Activated CD4-positive, alpha-beta T cell treated with anti-CD3 and anti-CD28 coated beads, Interleukin-2, amount 10 ng/mL, durations not matched to agents 24 days and 14 days (primary cell): ENCODE measurements at regions not wholly inside any gene's neighbourhood (a gene's known extent, or its start where the extent isn't known, plus 50 kb on each side); places are given as distances from the start of the nearest gene placed in this dataset.

Experiments used
- DNase-seq: peaks from one replicate; pipeline ENCODE4 v3.0.0; 2022
- H3K27ac Mint-ChIP-seq: one replicate; pipeline ENCODE4 v1.8.0; 2022; ENCODE audit warnings: mild to moderate bottlenecking, mixed read lengths
- H3K27me3 Mint-ChIP-seq: one replicate; pipeline ENCODE4 v1.8.0; 2022; ENCODE audit warnings: mixed read lengths
- H3K36me3 Mint-ChIP-seq: one replicate; pipeline ENCODE4 v1.8.0; 2022; ENCODE audit warnings: low read depth, mild to moderate bottlenecking, mixed read lengths
- H3K4me1 Mint-ChIP-seq: one replicate; pipeline ENCODE4 v1.8.0; 2021; ENCODE audit warnings: mixed read lengths
- H3K4me3 Mint-ChIP-seq: one replicate; pipeline ENCODE4 v1.8.0; 2022; ENCODE audit warnings: mild to moderate bottlenecking, moderate library complexity, mixed read lengths
- H3K9me3 Mint-ChIP-seq: one replicate; pipeline ENCODE4 v1.8.0; 2021; ENCODE audit warnings: mixed read lengths
- intact Hi-C: fragments of 100-400 bp; cut with micrococcal nuclease; formaldehyde crosslinking; loops from one replicate; pipeline ENCODE4 v1.15.1; 2023

GRCh38 chr3:168341956-168342936, 246.5 kb upstream of the GOLIM4 start:
- Mint-ChIP-seq H3K36me3 (no peaks in the 10 kb centered on the region), H3K27ac (no peak overlapping the region), H3K27me3 (no peaks in the 10 kb centered on the region), H3K4me3 (no peak overlapping the region), H3K4me1 (no peaks in the 10 kb centered on the region), H3K9me3 (no peaks in the 10 kb centered on the region)
- no peak for DNase-seq
- intact Hi-C loops = no loop called here

- no peaks in the 10 kb centered on the region for H3K27me3 Mint-ChIP-seq
- no peak for DNase-seq
- intact Hi-C loops = no loop called here
- no peaks in the 10 kb centered on the region for H3K9me3 Mint-ChIP-seq
- H3K36me3 Mint-ChIP-seq = no peaks in the 10 kb centered on the region
- no peaks in the 10 kb centered on the region for H3K4me1 Mint-ChIP-seq
- no peak overlapping the region for H3K4me3 Mint-ChIP-seq
- no peak overlapping the region for H3K27ac Mint-ChIP-seq
These were observed 245.6 kb upstream of the GOLIM4 start for GRCh38 chr3:168341192-168341815.

DNA sequence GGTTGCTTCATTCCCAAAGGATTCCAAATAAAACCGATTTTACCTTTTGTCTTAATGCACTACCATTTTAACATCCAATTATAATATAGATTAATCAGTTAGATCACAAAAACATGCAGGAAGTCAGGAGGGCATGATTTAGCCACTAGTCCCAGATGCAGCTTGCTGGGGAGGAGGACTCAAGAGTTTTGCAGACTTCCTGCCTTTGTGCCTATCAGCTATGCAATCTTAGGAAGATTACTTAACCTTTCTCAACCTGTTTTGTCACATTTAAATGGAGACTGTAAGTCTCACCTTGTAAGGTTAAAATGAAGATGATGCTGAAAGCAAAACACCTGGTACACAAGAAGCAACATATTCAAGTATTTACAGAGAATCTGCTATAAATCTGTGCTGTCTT, 242.4 kb upstream of the GOLIM4 start:
- Mint-ChIP-seq H3K27me3 (no peaks in the 10 kb centered on the region), H3K27ac (no peak overlapping the region), H3K9me3 (no peaks in the 10 kb centered on the region), H3K4me1 (no peaks in the 10 kb centered on the region), H3K36me3 (no peaks in the 10 kb centered on the region), H3K4me3 (no peak overlapping the region)
- intact Hi-C loops = no loop called here
- DNase-seq = no peak

DNA sequence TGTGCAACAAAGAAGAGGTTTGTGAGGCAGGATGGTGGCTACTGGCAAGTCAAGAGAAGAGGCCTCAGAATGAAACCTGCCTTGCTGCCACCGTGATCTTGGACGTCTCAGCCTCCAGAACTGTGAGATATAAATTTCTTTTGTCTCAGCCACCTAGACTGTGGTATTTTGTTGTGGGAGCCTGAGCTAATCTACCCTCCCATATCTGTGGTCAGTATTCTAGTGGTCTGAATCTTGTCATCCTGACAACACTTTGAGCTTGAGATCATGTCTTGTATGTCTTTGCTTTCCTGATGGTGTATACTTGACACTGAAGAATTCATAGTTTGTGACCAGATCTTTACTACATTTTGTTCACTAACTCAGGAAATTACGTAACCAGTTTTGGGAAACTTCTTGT, 240.6 kb upstream of the GOLIM4 start:
- no peaks in the 10 kb centered on the region for H3K4me1 Mint-ChIP-seq
- no peak overlapping the region for H3K4me3 Mint-ChIP-seq
- no peaks in the 10 kb centered on the region for H3K9me3 Mint-ChIP-seq
- no peak overlapping the region for H3K27ac Mint-ChIP-seq
- no peaks in the 10 kb centered on the region for H3K36me3 Mint-ChIP-seq
- H3K27me3 Mint-ChIP-seq = no peaks in the 10 kb centered on the region
- DNase-seq = no peak
- intact Hi-C loops = no loop called here

DNA sequence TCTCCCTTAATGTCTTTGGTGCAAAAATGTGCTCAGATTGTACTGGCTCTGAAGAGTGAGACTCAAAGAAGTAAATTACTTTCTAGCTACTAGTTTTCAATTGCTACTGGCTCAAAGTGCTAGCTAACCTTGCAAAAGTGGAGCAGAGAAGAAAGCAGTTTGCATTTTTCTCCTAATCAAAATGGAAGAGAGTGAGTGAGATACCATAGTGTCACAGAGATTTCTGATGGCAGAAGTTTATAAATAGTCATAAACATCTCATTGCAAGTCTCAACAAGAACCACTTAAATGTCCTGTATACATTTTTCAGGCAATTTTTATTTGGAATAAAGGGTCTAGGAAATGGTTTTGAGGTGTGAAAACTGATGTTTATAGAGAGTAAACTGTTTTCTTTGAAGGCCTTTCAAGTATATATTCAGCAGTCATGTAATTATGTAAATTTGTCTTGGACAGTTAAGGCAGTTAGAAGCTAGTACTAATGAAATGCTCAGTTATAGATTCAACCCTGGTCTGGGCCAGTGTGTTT, 237.7 kb upstream of the GOLIM4 start:
- no peaks in the 10 kb centered on the region for H3K4me1 Mint-ChIP-seq
- no peaks in the 10 kb centered on the region for H3K27me3 Mint-ChIP-seq
- no peak overlapping the region for H3K27ac Mint-ChIP-seq
- H3K9me3 Mint-ChIP-seq = no peaks in the 10 kb centered on the region
- no peaks in the 10 kb centered on the region for H3K36me3 Mint-ChIP-seq
- DNase-seq = no peak
- H3K4me3 Mint-ChIP-seq = no peak overlapping the region
- intact Hi-C loops = no loop called here

- Mint-ChIP-seq H3K27me3 (no peaks in the 10 kb centered on the region), H3K9me3 (no peaks in the 10 kb centered on the region), H3K27ac (no peak overlapping the region), H3K4me1 (no peaks in the 10 kb centered on the region), H3K36me3 (no peaks in the 10 kb centered on the region), H3K4me3 (no peak overlapping the region)
- no peak for DNase-seq
- intact Hi-C loops = no loop called here
These were observed 236.0 kb upstream of the GOLIM4 start for GRCh38 chr3:168331756-168332155.

DNA sequence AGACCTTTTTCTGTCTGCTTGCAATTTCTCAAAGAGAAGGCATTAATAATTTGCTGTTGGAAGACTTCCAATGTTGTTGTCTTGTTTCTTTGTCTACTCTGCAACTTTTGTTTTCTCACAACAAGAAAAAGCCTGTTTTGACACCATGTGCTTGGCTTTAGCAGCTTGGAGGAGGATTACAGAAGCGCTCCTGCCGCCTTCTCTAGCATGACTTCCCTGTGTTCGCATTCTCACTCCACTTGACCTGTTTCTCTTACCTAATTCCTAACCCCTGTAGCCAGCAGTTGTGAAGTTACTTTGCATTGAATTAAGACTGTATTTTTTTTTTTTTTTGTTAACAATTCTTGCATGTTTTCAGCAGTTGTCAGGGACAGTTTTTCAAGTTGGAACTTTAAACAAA, 235.3 kb upstream of the GOLIM4 start:
- no peak overlapping the region for H3K4me3 Mint-ChIP-seq
- H3K4me1 Mint-ChIP-seq = no peaks in the 10 kb centered on the region
- no peak for DNase-seq
- no peaks in the 10 kb centered on the region for H3K9me3 Mint-ChIP-seq
- no peaks in the 10 kb centered on the region for H3K27me3 Mint-ChIP-seq
- no peaks in the 10 kb centered on the region for H3K36me3 Mint-ChIP-seq
- intact Hi-C loops = no loop called here
- H3K27ac Mint-ChIP-seq = no peak overlapping the region

DNA sequence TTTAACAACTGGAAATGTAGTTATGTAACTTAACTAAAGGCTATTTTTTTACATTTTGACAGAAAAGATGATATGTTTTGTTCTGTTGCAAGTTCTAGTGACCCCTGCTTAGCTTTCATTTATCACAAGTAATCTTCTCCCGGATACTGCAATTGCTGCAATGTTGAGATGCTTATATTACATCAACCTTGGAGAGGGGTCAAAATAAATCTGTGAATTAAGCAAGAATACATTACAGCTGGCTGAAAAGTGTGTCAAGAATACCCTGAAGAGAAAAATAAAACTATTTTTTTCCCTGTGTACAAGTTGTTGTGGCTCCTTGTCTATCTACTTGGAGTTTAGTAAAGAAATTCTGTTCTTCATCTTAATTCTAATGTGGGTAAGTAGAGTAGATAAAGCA, 232.1 kb upstream of the GOLIM4 start:
- DNase-seq = no peak
- Mint-ChIP-seq H3K4me3 (no peak overlapping the region), H3K9me3 (no peaks in the 10 kb centered on the region), H3K27me3 (no peaks in the 10 kb centered on the region), H3K36me3 (no peaks in the 10 kb centered on the region), H3K4me1 (no peaks in the 10 kb centered on the region), H3K27ac (no peak overlapping the region)
- intact Hi-C loops = no loop called here

- no peak for DNase-seq
- Mint-ChIP-seq H3K4me1 (no peaks in the 10 kb centered on the region), H3K27me3 (no peaks in the 10 kb centered on the region), H3K36me3 (no peaks in the 10 kb centered on the region), H3K9me3 (no peaks in the 10 kb centered on the region), H3K4me3 (no peak overlapping the region), H3K27ac (no peak overlapping the region)
- intact Hi-C loops = no loop called here
These were observed 230.0 kb upstream of the GOLIM4 start for GRCh38 chr3:168325684-168326083.

- DNase-seq = no peak
- Mint-ChIP-seq H3K36me3 (no peaks in the 10 kb centered on the region), H3K4me1 (no peaks in the 10 kb centered on the region), H3K27ac (no peak overlapping the region), H3K27me3 (no peaks in the 10 kb centered on the region), H3K9me3 (no peaks in the 10 kb centered on the region), H3K4me3 (no peak overlapping the region)
- intact Hi-C loops = no loop called here
These were observed 227.2 kb upstream of the GOLIM4 start for GRCh38 chr3:168322941-168323340.

DNA sequence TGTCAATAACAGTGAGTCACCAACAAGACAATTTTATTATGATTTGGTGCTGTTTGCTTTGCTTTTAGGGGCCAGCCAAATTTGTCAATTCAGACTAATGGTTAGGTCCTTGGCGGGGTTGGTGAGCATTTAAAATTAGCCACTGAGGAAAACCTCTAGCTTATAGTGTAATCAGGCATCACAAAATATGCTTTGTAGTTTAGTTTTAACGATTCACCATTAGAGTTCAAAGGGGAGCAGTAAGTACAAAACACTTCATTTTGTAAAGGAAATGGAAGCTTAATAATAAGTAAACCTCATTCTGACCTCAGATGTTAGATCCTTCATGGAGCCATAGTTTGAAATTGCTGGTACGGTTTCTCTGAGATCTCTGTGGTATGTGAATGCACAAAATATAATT, 218.4 kb upstream of the GOLIM4 start:
- no peaks in the 10 kb centered on the region for H3K27me3 Mint-ChIP-seq
- intact Hi-C loops = no loop called here
- H3K9me3 Mint-ChIP-seq = no peaks in the 10 kb centered on the region
- no peaks in the 10 kb centered on the region for H3K4me1 Mint-ChIP-seq
- no peak for DNase-seq
- no peak overlapping the region for H3K27ac Mint-ChIP-seq
- no peak overlapping the region for H3K4me3 Mint-ChIP-seq
- no peaks in the 10 kb centered on the region for H3K36me3 Mint-ChIP-seq

GRCh38 chr3:168312984-168313383, 217.3 kb upstream of the GOLIM4 start:
- no peaks in the 10 kb centered on the region for H3K27me3 Mint-ChIP-seq
- intact Hi-C loops = no loop called here

DNA sequence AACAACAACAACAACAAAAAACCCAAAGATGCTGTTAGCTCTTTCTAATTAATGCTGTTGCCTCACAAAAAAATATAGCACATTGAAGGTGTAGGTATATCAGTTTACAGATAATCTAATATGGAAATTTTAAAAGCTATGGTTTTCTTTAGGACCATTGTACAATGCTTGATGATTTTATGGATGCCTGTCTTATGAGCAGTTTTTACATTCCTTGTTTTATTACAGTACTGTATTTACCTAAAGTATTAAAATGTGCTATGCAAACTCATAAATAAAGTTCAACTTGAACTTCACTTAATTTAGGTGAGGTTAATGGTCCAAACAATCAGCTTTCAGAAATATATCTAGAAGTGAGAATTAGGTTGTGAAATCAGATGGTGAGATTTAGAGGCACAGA, 212.2 kb upstream of the GOLIM4 start:
- no peaks in the 10 kb centered on the region for H3K4me1 Mint-ChIP-seq
- H3K4me3 Mint-ChIP-seq = no peak overlapping the region
- no peak overlapping the region for H3K27ac Mint-ChIP-seq
- intact Hi-C loops = no loop called here
- H3K9me3 Mint-ChIP-seq = no peaks in the 10 kb centered on the region
- H3K27me3 Mint-ChIP-seq = no peaks in the 10 kb centered on the region
- no peak for DNase-seq
- no peaks in the 10 kb centered on the region for H3K36me3 Mint-ChIP-seq

More at GRCh38 chr3:168312984-168313383, 217.3 kb upstream of the GOLIM4 start:
- no peak for DNase-seq
- Mint-ChIP-seq H3K4me1 (no peaks in the 10 kb centered on the region), H3K4me3 (no peak overlapping the region), H3K27ac (no peak overlapping the region), H3K9me3 (no peaks in the 10 kb centered on the region), H3K36me3 (no peaks in the 10 kb centered on the region)

DNA sequence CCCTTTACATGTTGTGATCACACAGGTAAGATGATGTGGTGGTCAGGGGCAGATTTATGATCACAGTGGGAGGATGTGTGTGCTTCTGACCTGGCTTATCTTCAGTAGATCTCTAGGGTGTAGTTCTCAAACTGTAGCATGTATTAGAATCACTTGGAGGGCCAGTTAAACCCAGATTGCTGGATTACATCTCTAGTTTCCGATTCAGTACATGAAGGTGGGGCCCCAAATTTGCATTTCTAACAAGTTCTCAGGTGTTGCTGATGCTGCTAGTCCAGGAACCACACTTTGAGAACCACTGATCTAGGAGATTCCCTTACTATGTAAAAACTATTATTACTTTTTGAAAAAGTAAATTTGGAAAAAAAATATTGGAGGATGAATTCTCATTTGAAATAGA, 199.3 kb upstream of the GOLIM4 start:
- H3K27ac Mint-ChIP-seq = no peak overlapping the region
- no peaks in the 10 kb centered on the region for H3K27me3 Mint-ChIP-seq
- H3K9me3 Mint-ChIP-seq = no peaks in the 10 kb centered on the region
- intact Hi-C loops = no loop called here
- no peak overlapping the region for H3K4me3 Mint-ChIP-seq
- H3K4me1 Mint-ChIP-seq = no peaks in the 10 kb centered on the region
- H3K36me3 Mint-ChIP-seq = no peaks in the 10 kb centered on the region
- DNase-seq = no peak
